ENCODE measurements at regions not wholly inside any gene's neighbourhood (a gene's known extent, or its start where the extent isn't known, plus 50 kb on each side); places are given as distances from the start of the nearest gene placed in this dataset.

- Histone ChIP-seq H3K36me3 (ENCODE audit: control insufficient read depth in 2 of 2, extremely low read depth in 1 of 2, insufficient read depth in 2 of 2, low read length in 2 of 2) (no peaks in the 10 kb centered on the region), H2AFZ (ENCODE audit: low read depth, low read length) (no peak overlapping the region), H3K9me3 (replicated peaks; ENCODE audit: control insufficient read depth, insufficient read depth, low read length) (no peaks in the 10 kb centered on the region), H3K9ac (replicated peaks; ENCODE audit: extremely low read depth, insufficient read depth, low read length) (no peak overlapping the region), H4K20me1 (replicated peaks; ENCODE audit: control insufficient read depth, extremely low read depth, insufficient read depth, low read length) (no peaks in the 10 kb centered on the region), H3K27ac (ENCODE audit: insufficient read depth, low read depth, low read length) (no peak overlapping the region), H3K27me3 (ENCODE audit: control insufficient read depth in 2 of 2, insufficient read depth in 2 of 2, low read length in 2 of 2) (no peaks in the 10 kb centered on the region), H3K79me2 (ENCODE audit: control insufficient read depth, insufficient read depth, low read length) (no peaks in the 10 kb centered on the region), H3K4me2 (ENCODE audit: insufficient read depth, low read length) (no peak overlapping the region), H3K4me3 (replicated peaks in 1 of 3; ENCODE audit: insufficient read depth in 1 of 3, low read depth in 1 of 3, low read length in 3 of 3) (no peak overlapping the region), H3K4me1 (ENCODE audit: control insufficient read depth, extremely low read depth, insufficient read depth, low read length) (no peaks in the 10 kb centered on the region), H3K9me1 (replicated peaks; ENCODE audit: control insufficient read depth, extremely low read depth, insufficient read depth, low read length) (no peaks in the 10 kb centered on the region)
- CTCF ChIA-PET: interaction anchor here (0.6 to 1.6 kb wide), 4 partner anchors 9 to 182 kb away, joined by 3 to 9 read pairs (median 4); partner anchors contain the start of gene PITPNM2
- DNase-seq (ENCODE audit: low read depth, low spot score) (no peak), FAIRE-seq (no peak)
- no TSS peak for BruUV-seq (replicated peaks)
- TF ChIP-seq MYC (IDR thresholded peaks at IDR 0.05; ENCODE audit: low read depth, low read length) (no peak), FOS (IDR thresholded peaks at IDR 0.05; ENCODE audit: borderline replicate concordance, insufficient read depth, low read length) (no peak), POLR2AphosphoS5 (IDR thresholded peaks at IDR 0.05; ENCODE audit: insufficient read depth, low read depth, low read length) (no peak), POLR2A (IDR thresholded peaks at IDR 0.05; ENCODE audit: low read depth, low read length) (no peak), JUN (IDR thresholded peaks at IDR 0.05; ENCODE audit: borderline replicate concordance, insufficient read depth, insufficient read length, low read depth) (no peak), EZH2 (IDR thresholded peaks at IDR 0.05; ENCODE audit: borderline replicate concordance, low read depth, low read length, severe bottlenecking) (no peak), GATA2 (IDR thresholded peaks at IDR 0.05; ENCODE audit: insufficient read depth, insufficient read length, low read depth, low read length) (no peak)
- TF ChIP-seq, protein P1, sequence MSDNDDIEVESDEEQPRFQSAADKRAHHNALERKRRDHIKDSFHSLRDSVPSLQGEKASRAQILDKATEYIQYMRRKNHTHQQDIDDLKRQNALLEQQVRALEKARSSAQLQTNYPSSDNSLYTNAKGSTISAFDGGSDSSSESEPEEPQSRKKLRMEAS (IDR thresholded peaks at IDR 0.05; ENCODE audit: insufficient read depth, insufficient read length): no peak
- TF ChIP-seq, protein P2, sequence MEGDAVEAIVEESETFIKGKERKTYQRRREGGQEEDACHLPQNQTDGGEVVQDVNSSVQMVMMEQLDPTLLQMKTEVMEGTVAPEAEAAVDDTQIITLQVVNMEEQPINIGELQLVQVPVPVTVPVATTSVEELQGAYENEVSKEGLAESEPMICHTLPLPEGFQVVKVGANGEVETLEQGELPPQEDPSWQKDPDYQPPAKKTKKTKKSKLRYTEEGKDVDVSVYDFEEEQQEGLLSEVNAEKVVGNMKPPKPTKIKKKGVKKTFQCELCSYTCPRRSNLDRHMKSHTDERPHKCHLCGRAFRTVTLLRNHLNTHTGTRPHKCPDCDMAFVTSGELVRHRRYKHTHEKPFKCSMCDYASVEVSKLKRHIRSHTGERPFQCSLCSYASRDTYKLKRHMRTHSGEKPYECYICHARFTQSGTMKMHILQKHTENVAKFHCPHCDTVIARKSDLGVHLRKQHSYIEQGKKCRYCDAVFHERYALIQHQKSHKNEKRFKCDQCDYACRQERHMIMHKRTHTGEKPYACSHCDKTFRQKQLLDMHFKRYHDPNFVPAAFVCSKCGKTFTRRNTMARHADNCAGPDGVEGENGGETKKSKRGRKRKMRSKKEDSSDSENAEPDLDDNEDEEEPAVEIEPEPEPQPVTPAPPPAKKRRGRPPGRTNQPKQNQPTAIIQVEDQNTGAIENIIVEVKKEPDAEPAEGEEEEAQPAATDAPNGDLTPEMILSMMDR (IDR thresholded peaks at IDR 0.05; ENCODE audit: extremely low read depth in 1 of 2, insufficient read depth in 1 of 2, low read depth in 1 of 2, low read length in 2 of 2): no peak
- dilution Hi-C loops (cut with MboI; ENCODE audit: extremely low pct_ligation_motif_present, low sequenced_read_pairs): no loop called here
- POLR2A ChIA-PET: no interaction called here
- intact Hi-C loops (cut with micrococcal nuclease): no loop called here
Measured at GRCh38 chr12:123056053-123056452, 75.6 kb downstream of the ARL6IP4 start.

All from endothelial cell of umbilical vein (primary cell).